PC-3 (cell line): ENCODE measurements at regions not wholly inside any gene's neighbourhood (a gene's known extent, or its start where the extent isn't known, plus 50 kb on each side); places are given as distances from the start of the nearest gene placed in this dataset.

Experiments
- ATAC-seq: fragments of 200-7000 bp; cut with Tn5 transposase; 2 replicates; pipeline ENCODE4 v1.9.1; 2020; ENCODE audit warnings: mild to moderate bottlenecking, moderate library complexity
- BruUV-seq: library from RNA; stranded (reverse); fragments of 400-500 nt; replicated peaks from 2 replicates; lab custom pipeline; 2021; lab: Mats Ljungman, UMichigan
- CTCF ChIA-PET: fragments of 300-600 bp; sonication (Branson Sonifier 250); formaldehyde crosslinking; loops from one replicate; lab custom pipeline; 2022; ENCODE audit warnings: antibody characterized with exemption; lab: Charles Lee
- POLR2A ChIA-PET: fragments of 300-600 bp; sonication (Branson Sonifier 250); formaldehyde crosslinking; loops from one replicate; lab custom pipeline; 2022; ENCODE audit warnings: antibody characterized with exemption; ENCODE audit not compliant: unreplicated experiment; lab: Charles Lee
- DNase-seq: peaks from one replicate; pipeline ENCODE4 v3.0.0-alpha.2; 2015
- H2AFZ ChIP-seq: fragments of 300-600 bp; sonication (generic); 2 replicates; pipeline ENCODE4 v1.6.0; 2016; ENCODE audit warnings: antibody characterized with exemption, low read length
- H3F3A ChIP-seq: fragments of 300-600 bp; sonication (generic); one replicate; pipeline ENCODE4 v1.6.0; 2017; ENCODE audit warnings: antibody characterized with exemption, low read length, control low read depth, mild to moderate bottlenecking; ENCODE audit not compliant: unreplicated experiment
- H3K27ac ChIP-seq: fragments of 300-600 bp; sonication (generic); 2 replicates; pipeline ENCODE4 v1.5.1; 2016; ENCODE audit warnings: mild to moderate bottlenecking, low read length
- H3K27me3 ChIP-seq: fragments of 300-600 bp; sonication (generic); 2 replicates; pipeline ENCODE4 v1.6.1; 2016; ENCODE audit warnings: low read length, mixed read lengths
- H3K36me3 ChIP-seq: fragments of 300-600 bp; sonication (generic); 2 replicates; pipeline ENCODE4 v1.6.1; 2016; ENCODE audit warnings: low read depth, mixed run types, low read length, mixed read lengths
- H3K4me1 ChIP-seq: fragments of 300-600 bp; sonication (generic); 2 replicates; pipeline ENCODE4 v1.5.1; 2016; ENCODE audit warnings: low read length; ENCODE audit not compliant: insufficient read depth
- H3K4me2 ChIP-seq: fragments of 300-600 bp; sonication (generic); 2 replicates; pipeline ENCODE4 v1.6.0; 2016; ENCODE audit warnings: low read length
- H3K4me3 ChIP-seq: fragments of 300-600 bp; sonication (generic); 2 replicates; pipeline ENCODE4 v1.5.1; 2016; ENCODE audit warnings: mild to moderate bottlenecking, low read length, mixed read lengths
- H3K79me2 ChIP-seq: fragments of 300-600 bp; sonication (generic); 2 replicates; pipeline ENCODE4 v1.6.1; 2017; ENCODE audit warnings: low read length, mixed read lengths
- H3K9ac ChIP-seq: fragments of 300-600 bp; sonication (generic); 2 replicates; pipeline ENCODE4 v1.6.0; 2016; ENCODE audit warnings: mild to moderate bottlenecking, low read length
- H3K9me2 ChIP-seq: fragments of 300-600 bp; sonication (generic); replicated peaks from 2 replicates; pipeline ENCODE4 v1.6.1; 2016; ENCODE audit warnings: mixed run types, low read length, mixed read lengths
- H3K9me3 ChIP-seq: fragments of 300-600 bp; sonication (generic); 2 replicates; pipeline ENCODE4 v1.6.1; 2016; ENCODE audit warnings: low read length, mixed read lengths
- H4K20me1 ChIP-seq: fragments of 300-600 bp; sonication (generic); 2 replicates; pipeline ENCODE4 v1.6.1; 2016; ENCODE audit warnings: low read length, mixed read lengths
- EZH2 ChIP-seq: fragments of 300-600 bp; sonication (generic); IDR thresholded peaks from one replicate; pipeline ENCODE4 v1.6.1; 2017; ENCODE audit warnings: antibody characterized with exemption, mild to moderate bottlenecking, low read length; ENCODE audit not compliant: unreplicated experiment
- EZH2phosphoT487 ChIP-seq: fragments of 300-600 bp; sonication (generic); IDR thresholded peaks from 2 replicates; pipeline ENCODE4 v1.6.1; 2018; ENCODE audit warnings: mild to moderate bottlenecking, antibody characterized with exemption, low read length, borderline replicate concordance
- intact Hi-C: fragments of 100-400 bp; cut with micrococcal nuclease; formaldehyde crosslinking; loops from 2 replicates; pipeline ENCODE4 v1.9.0; 2023
- TF ChIP-seq, protein P1 (sequence below): fragments of 300-600 bp; sonication (generic); conservative IDR thresholded peaks from 2 replicates; pipeline ENCODE4 v1.5.1; 2017; ENCODE audit warnings: antibody characterized with exemption, low read depth, mild to moderate bottlenecking, low read length

DNA sequence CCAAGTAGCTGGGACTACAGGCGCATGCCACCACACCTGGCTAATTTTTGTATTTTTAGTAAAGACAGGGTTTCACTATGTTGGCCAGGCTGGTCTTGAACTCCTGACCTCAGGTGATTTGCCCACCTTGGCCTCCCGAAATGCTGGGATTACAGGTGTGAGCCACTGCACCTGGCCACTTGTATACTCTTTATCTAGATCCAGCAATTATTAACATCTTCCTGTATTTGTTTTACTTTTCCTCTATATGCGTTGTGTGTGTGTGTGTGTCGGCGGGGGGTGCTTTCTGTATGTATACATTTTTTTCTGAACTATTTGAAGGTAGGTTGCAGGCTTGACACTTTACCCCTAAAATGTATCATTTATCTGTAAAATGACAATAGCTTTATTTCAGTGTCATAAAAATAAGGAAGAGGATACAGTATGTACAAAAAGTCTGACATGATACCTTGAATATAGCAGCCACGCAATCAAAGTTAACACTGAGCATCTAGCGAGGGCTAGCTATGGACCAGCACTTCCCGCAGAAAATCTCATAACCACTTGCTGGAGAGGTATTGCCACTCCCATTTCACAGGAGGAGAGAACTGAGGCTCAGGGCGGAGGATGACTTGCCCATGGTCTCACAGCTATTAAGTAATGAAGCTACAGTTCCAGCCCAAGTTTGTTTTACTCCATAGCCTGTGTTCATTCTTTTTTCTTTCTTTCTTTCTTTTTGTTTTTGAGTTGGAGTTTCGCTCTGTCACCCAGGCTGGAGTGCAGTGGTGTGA, 251.3 kb downstream of the MYCN start:
- Histone ChIP-seq H3K27me3 (no peaks in the 10 kb centered on the region), H4K20me1 (no peaks in the 10 kb centered on the region), H3K79me2 (no peaks in the 10 kb centered on the region), H3K4me3 (no peak overlapping the region), H3K9me2 (no peaks in the 10 kb centered on the region), H3K4me1 (no peaks in the 10 kb centered on the region), H3K36me3 (no peaks in the 10 kb centered on the region), H3F3A (no peaks in the 10 kb centered on the region), H3K9me3 (no peaks in the 10 kb centered on the region), H3K27ac (no peak overlapping the region), H2AFZ (no peak overlapping the region), H3K4me2 (no peak overlapping the region), H3K9ac (no peak overlapping the region)
- no TSS peak for BruUV-seq
- ATAC-seq (no peak), DNase-seq (no peak)
- intact Hi-C loops = no loop called here
- CTCF ChIA-PET = no interaction called here
- TF ChIP-seq EZH2phosphoT487 (no peak), EZH2 (no peak)
- TF ChIP-seq, protein P1, sequence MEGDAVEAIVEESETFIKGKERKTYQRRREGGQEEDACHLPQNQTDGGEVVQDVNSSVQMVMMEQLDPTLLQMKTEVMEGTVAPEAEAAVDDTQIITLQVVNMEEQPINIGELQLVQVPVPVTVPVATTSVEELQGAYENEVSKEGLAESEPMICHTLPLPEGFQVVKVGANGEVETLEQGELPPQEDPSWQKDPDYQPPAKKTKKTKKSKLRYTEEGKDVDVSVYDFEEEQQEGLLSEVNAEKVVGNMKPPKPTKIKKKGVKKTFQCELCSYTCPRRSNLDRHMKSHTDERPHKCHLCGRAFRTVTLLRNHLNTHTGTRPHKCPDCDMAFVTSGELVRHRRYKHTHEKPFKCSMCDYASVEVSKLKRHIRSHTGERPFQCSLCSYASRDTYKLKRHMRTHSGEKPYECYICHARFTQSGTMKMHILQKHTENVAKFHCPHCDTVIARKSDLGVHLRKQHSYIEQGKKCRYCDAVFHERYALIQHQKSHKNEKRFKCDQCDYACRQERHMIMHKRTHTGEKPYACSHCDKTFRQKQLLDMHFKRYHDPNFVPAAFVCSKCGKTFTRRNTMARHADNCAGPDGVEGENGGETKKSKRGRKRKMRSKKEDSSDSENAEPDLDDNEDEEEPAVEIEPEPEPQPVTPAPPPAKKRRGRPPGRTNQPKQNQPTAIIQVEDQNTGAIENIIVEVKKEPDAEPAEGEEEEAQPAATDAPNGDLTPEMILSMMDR = no peak
- POLR2A ChIA-PET = no interaction called here

DNA sequence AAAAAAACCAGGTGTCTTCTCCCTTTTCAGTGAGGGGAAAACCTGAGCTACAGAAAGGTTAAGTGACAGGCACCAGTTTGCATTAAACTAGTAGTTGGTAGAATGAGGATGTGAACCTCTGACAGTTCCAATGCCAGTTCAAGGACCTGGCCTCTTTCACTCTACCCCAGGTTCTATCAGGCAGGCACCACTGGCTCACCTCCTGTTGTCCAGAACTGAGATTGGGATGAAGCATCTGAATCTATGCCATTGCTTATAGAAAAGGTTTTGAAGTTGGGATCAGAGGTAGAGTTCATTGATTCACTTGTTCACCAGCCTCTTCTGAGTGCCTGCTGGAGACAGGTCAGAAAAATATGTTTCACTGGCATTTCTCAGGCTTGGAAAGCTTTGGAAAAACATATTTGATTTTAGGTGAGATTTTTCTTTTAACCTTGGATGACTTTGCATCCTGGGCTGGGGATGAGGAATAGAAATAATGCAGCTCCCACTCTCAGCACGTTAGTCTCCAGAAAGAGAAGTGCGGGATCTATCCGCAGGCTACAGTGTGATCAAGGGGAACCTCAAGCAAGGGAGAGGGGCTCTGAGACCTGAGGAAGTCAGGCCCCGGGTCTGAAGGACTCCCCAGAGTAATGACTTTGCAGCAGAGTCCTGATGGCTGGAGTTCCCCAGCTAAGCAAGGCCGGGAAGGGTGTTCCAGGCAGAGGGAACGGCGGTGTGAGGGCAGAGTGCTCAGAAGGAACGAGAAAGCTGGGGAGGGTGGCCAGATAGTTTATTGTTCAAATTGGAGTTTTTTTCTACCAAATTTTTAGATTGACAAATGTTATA, 250.3 kb downstream of the MYCN start:
- Histone ChIP-seq H3K36me3 (no peaks in the 10 kb centered on the region), H3K9me2 (no peaks in the 10 kb centered on the region), H3K9me3 (no peaks in the 10 kb centered on the region), H2AFZ (no peak overlapping the region), H3K79me2 (no peaks in the 10 kb centered on the region), H3F3A (no peaks in the 10 kb centered on the region), H3K27ac (no peak overlapping the region), H3K4me1 (no peaks in the 10 kb centered on the region), H3K9ac (no peak overlapping the region), H4K20me1 (no peaks in the 10 kb centered on the region), H3K4me3 (no peak overlapping the region), H3K27me3 (no peaks in the 10 kb centered on the region), H3K4me2 (no peak overlapping the region)
- intact Hi-C loops = no loop called here
- POLR2A ChIA-PET = no interaction called here
- BruUV-seq = no TSS peak
- ATAC-seq = no peak
- DNase-seq = no peak
- no peak for TF ChIP-seq EZH2phosphoT487
- TF ChIP-seq EZH2 = no peak
- TF ChIP-seq, protein P1 = no peak
- CTCF ChIA-PET = no interaction called here

DNA sequence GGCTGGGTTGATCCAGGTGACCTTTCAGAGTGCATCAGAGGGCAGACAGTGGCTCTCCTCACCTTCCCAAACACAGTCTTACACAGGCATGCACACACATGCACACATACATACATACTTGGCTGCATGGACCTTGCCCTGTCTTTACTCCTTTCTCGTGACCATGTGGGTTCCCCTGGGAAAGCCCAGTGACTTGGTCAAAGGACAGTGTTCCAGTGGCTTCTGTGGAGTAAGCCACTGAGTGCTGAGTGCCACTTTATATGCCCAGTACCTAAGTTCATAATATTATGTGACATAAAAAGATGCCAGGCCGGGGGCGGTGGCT, 249.4 kb downstream of the MYCN start:
- CTCF ChIA-PET = no interaction called here
- Histone ChIP-seq H3K9me2 (no peaks in the 10 kb centered on the region), H3K4me1 (no peaks in the 10 kb centered on the region), H3K9me3 (no peaks in the 10 kb centered on the region), H3K36me3 (no peaks in the 10 kb centered on the region), H3K4me3 (no peak overlapping the region), H3K4me2 (no peak overlapping the region), H3K9ac (no peak overlapping the region), H2AFZ (no peak overlapping the region), H3K79me2 (no peaks in the 10 kb centered on the region), H3F3A (no peaks in the 10 kb centered on the region), H3K27me3 (no peaks in the 10 kb centered on the region), H4K20me1 (no peaks in the 10 kb centered on the region), H3K27ac (no peak overlapping the region)
- TF ChIP-seq EZH2 (no peak), EZH2phosphoT487 (no peak)
- TF ChIP-seq, protein P1 = no peak
- intact Hi-C loops = no loop called here
- BruUV-seq = no TSS peak
- ATAC-seq (no peak), DNase-seq (no peak)
- POLR2A ChIA-PET = no interaction called here
